VCaP (cell line): ENCODE measurements at regions not wholly inside any gene's neighbourhood (a gene's known extent, or its start where the extent isn't known, plus 50 kb on each side); places are given as distances from the start of the nearest gene placed in this dataset.

Experiments
- H3K27ac ChIP-seq: fragments of 450-650 bp; 2 replicates; pipeline ENCODE4 v1.5.1; 2017
- CTCF ChIP-seq: fragments of 450-650 bp; conservative IDR thresholded peaks from 2 replicates; pipeline ENCODE4 v1.5.1; 2017; ENCODE audit warnings: mild to moderate bottlenecking, moderate library complexity

DNA sequence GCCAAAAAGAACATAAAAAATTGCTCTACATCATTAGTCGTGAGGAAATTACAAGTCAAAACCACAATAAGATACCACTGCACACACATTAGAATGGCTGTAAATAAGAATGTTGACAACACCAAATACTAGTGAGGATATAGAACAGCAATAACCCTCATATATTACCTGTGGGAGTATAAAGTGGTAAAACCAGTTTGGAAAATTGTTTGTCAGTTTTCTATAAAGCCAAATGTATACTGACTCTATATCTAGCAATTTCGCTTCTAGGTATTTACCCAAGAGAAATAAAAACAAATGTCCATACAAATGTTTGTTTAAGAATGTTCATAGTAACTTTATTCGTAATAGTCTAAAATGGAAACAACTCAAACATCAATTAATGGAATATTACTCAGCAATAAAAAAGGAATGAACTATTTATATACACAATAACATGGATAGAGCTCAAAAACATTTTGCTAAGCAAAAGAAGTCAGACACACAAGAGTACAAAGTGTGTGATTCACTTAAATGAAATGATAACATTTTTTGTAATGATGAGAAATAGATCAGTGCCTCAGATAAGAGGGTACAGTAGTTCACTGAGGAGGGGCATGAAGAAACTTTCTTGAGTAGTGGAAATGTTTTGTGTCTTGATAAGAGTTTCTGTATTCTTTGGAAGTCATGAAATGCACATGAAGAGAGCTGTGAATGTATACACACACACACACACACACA, 219.6 kb upstream of the ZNF462 start:
- peak overlapping the region; percentile 12; the same call in 1 of the 2 replicates for H3K27ac ChIP-seq
- TF ChIP-seq CTCF, result no peak

- no peak overlapping the region for H3K27ac ChIP-seq
- TF ChIP-seq CTCF, result no peak
Observed at GRCh38 chr9:106644661-106645060, 218.3 kb upstream of the ZNF462 start.

DNA sequence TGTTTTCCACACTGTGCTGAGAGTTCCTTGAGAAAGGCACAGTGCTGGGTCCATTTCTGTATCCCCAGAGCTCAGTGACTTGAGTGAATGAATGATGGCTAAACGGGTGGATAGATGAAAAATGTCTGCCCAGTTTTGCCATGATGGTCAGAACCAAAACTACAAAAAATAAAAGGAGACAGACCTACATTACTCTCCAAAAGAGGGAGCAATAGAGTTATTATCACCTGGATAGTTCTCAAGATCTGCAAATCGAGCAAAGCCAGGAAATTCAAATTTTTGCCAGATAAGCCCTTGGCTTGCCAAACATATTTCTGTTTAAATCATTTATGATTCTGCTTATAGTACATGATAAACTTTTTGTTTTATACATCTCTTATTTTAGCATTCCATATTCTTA, 214.2 kb upstream of the ZNF462 start:
- TF ChIP-seq CTCF, result peak; percentile 91
- H3K27ac ChIP-seq, result no peak overlapping the region

DNA sequence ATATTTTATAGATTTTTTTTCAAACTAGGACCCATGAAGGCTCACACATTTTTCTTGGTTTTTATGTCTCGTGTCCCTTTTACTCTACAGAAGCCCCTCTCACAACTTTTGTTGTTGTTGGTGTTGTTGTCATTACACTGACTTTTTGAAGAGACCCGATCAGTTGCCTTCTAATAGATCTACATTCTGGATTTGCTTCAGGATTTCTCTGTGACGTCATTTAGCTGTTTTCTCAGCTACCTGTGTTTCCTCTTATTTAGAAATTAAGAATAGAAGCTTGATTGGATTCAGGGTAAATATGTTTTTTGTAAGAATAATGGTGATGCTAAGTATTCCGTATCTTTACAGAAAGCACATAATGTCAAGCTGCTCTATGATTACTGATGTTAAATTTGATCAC, 213.3 kb upstream of the ZNF462 start:
- no peak overlapping the region for H3K27ac ChIP-seq
- TF ChIP-seq CTCF, result no peak

DNA sequence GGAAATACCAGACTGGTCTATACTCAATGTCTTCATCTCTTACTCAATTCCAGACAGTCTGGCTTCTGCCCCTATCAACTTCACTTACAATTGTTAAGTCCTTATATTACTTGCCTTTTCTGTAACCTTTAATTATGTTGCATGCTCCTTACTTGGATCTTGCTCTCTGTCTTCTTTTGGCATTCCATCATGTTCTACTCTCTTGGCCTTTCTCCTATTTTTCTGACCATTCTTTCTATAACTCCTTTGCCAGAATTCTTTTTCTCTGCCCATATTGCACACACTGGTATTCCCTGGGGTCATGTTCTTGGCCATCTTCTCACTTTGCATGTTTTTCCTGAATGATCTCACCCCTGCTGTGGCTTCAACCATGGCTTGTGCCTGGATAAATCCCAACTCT, 209.8 kb upstream of the ZNF462 start:
- no peak for TF ChIP-seq CTCF
- no peak overlapping the region for H3K27ac ChIP-seq

GRCh38 chr9:106655966-106656365, 207.0 kb upstream of the ZNF462 start:
- H3K27ac ChIP-seq, result no peak overlapping the region
- TF ChIP-seq CTCF, result no peak

DNA sequence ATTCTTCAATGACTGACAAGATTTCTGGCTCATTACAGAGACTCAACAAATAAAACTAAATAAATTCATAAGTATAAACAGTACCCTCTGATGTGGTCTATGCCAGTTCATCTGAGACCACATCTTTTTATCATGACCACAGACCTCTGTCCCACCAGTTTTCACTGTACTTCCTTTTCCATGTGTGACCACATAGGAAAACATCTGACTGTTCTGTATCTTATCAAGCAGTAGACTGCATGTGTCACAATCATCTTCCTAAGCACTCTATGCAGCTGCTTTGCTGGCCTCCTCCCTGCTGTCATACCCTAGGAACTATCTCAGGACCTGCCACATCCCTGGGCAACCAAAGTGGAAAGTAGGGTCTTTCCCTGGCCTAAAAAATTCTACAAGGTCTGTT, 205.0 kb upstream of the ZNF462 start:
- H3K27ac ChIP-seq, result no peak overlapping the region
- no peak for TF ChIP-seq CTCF
